CD4-positive, alpha-beta T cell treated with Interleukin-6 at 100 ng/mL for 8 hours (primary cell): ENCODE measurements at regions not wholly inside any gene's neighbourhood (a gene's known extent, or its start where the extent isn't known, plus 50 kb on each side); places are given as distances from the start of the nearest gene placed in this dataset.

Experiments
- DNase-seq: peaks from one replicate; pipeline ENCODE4 v3.0.0-alpha.2; 2020; ENCODE audit warnings: mixed read lengths, low spot score

DNA sequence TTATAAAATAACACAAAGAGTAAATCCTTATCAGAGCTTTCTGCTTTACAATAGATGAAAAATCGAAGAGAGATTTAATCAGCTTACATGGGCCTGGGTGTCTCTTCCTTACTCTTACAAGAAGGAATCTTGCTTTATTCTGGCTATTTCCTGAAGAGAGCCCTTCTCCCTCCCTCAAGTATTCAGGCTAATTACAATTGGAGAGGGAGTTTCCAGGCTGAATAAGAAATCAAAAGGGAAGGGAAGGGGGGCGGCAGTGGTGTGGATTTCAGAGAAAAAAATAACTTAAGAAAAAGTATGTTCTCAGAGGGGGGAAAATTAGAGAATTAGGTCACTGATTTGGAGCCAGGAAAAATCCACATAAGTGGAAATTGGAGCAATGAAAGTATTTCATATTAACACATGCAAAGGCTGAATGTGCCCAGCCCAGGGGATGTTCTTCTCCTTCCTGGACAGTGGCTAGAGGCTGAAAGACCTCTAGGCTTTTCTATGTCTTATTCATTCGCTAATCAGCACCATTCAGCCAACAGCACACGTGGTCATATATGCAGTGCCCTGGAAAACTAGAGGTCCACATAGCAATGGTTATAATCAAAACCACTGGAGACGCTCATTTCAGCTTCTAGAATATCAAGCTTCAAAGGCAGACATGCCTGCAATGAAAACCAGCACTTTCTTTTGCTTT is 158.9 kb upstream of the BTG1 start:
- no peak for DNase-seq

- DNase-seq, result no peak
These were observed 156.6 kb upstream of the BTG1 start for GRCh38 chr12:92302041-92302829.

DNA sequence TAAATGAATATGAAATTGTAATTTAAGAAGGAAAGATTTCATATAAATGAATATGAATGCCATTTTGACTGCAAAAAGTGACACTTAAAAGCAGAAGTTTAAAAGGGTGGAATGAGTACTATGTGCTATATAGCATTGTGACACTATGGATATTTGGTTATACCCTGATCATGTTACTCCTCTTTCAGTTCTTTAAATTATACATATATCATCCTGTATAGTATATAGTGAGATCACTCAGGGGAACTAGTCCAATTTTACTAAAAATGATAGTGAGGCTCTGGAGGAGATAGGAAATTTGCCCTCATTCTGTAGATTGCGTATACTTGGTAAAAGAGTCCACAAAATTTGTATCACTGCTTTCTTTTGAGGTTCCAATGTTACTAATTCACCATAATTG is 155.7 kb upstream of the BTG1 start:
- no peak for DNase-seq

GRCh38 chr12:92300777-92301176 is 155.1 kb upstream of the BTG1 start:
- no peak for DNase-seq

GRCh38 chr12:92299744-92300143 is 154.1 kb upstream of the BTG1 start:
- DNase-seq, result no peak

- DNase-seq, result no peak
These were observed 153.7 kb upstream of the BTG1 start for GRCh38 chr12:92299344-92299743.

DNA sequence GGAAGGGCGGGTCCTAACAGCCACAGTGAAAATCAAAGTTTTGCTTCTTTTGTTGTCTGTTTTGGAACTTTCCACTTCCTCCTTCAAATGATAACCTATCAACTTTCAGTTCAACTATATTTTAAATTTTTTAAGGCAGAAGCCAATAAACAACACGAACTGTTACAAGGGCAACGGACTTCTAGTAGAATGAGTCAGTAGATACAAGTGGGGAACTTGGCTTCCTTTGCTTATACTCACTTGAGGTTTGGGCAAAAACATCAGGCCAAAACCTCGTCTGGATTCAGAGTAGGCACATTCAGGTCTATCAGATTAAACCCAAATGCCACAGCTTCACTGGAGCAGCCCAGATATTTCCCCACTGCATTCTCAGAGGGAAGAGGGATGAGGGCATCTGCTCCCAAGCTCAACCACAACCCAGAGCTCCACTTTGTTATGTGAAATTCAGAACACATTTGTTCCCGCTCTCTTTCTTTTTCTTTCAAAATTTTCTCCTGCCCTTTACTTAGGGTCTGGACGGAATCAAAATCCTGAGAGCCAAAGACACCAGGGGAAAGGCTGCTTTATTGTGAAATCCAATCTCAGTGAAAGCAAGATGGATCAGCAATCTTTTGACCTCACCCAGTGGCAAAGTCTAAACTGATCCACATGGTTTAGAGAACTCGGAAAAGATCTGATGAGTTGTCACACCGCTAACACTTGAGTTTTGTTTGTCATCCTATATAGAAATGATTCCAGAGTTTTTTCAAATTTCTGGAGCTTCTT is 152.5 kb upstream of the BTG1 start:
- peak; percentile 60 for DNase-seq

DNA sequence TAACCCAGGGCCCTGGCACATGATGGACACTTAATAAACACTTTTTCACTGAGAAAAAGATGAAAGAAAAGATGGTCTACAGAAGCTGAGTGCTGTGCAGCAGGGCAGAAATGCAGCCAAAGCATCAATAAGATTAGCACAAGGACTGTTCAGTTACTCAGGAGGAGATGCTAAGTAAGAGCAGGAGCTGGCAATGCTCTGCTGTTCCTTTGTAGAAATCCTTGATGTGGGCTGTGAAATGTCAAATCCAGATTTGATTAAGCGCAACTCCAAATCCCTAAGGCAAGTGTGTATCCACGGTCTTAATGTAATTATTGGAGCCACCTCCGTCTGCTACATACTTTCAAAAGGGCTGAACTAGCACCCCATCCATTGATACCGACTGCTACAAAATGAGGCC is 151.8 kb upstream of the BTG1 start:
- DNase-seq, result no peak

DNA sequence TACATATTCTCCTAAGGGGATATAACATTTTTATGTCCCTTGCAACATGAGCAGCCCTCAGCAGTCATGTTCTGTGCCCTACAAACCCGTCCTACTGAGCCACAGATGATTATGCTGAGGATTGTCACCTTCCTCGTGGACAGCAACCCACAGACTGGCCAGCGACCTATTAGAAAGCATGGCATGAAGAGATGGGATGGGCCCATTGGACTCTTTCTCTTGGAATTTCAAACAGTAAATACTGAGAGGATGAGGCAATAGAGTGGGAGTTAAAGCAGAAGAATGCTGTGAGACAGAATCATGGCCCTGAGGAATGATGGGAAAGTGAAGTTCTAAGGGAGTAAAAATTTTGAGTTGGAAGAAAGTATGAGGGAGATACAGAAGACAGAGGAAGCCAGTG is 149.9 kb upstream of the BTG1 start:
- DNase-seq, result no peak

GRCh38 chr12:92294676-92295440 is 149.2 kb upstream of the BTG1 start:
- DNase-seq, result no peak

GRCh38 chr12:92292016-92292415 is 146.4 kb upstream of the BTG1 start:
- DNase-seq, result no peak

DNA sequence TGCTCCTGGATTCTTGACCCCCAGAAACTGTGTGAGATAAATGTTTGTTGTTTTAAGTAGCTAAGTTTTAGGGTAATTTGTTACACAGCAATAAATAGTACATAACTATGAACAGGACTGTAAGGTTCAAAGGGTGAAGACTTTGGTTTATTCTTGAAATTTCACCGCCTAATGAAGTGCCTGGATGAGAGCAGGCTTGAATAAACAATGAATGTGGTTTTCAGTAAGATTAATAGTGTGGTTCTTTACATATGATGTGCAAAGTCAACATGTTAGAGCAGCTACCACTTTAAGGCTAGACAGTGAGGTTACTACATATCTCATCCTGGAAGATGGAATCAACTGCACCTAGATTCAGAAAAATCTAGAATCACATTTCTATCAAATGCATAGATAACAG is 145.2 kb upstream of the BTG1 start:
- no peak for DNase-seq

- DNase-seq, result no peak
These were observed 144.7 kb upstream of the BTG1 start for GRCh38 chr12:92290350-92290695.

- DNase-seq, result no peak
These were observed 144.1 kb upstream of the BTG1 start for GRCh38 chr12:92289629-92290349.

DNA sequence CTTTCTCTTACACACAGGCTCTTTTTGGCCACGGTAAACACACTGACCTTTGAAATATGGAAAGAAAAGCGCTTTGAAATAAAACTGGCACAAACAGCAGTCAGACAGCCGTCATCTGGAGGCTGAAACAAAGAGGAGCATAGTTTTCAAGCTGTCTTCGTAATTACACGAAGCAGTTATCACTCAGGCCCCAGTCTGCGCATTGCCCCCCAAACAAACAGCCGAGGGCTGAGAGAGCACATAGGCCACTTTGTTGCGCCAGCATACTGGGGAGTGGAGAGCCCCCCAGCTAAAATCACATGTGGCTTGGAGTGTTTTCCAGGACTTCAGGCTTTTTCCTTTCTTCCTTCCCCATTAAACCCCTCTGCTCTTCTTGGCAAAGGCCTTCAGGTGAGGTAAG is 142.9 kb upstream of the BTG1 start:
- DNase-seq, result no peak

DNA sequence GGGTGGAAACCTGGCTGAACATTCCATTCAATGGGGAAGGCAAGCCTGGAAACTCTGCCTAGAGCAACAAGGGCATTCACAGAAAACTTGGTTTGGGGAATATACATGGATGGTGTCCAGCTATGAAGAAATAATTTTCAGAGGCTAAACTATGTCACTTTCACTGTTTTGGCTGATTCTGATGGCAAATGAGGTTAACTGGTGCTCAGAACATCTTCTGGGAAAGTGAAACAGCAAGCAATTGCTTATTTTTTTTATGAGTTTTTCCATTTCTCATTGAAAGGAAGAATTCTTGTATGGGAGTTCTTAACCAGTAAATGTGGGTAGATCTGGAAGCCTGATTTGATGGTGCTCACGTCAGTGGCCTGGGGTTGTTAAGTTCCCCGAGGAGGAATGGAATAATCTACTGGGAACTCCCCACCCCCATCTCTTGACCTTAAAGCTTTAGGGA is 132.8 kb upstream of the BTG1 start:
- no peak for DNase-seq

GRCh38 chr12:92277795-92278194 is 132.1 kb upstream of the BTG1 start:
- no peak for DNase-seq

GRCh38 chr12:92276276-92276675 is 130.6 kb upstream of the BTG1 start:
- DNase-seq, result no peak

DNA sequence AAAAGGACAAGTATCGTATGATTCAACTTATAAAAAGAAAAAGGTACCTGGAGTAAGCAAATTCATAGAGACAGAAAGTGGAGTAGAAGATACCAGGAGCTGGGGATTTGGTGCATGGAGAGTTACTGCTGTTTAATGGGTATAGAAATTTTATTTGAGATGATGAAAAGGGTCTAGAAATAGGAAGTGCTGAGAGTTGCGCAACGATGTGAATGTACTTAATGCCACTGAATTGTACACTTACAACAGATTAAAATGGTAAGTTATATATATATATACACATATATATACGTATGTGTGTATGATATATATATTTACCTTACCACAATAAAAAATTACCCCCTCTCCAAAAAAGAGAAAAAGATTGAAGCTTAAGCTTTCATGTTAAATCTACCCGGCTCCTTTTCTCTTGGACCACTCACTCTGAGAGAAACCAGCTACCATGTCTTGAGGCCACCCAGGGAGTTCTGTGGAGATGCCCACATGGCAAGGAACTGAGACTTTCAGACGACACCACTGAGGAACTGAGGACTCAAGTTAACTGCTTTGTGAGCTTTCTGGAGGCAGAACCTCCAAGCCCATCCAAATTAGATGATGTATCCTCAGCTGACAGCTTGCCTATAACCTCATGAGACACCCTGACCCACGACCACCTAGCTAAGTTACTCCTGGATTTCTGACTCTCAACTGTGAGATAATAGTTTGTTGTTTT is 130.0 kb upstream of the BTG1 start:
- DNase-seq, result no peak

DNA sequence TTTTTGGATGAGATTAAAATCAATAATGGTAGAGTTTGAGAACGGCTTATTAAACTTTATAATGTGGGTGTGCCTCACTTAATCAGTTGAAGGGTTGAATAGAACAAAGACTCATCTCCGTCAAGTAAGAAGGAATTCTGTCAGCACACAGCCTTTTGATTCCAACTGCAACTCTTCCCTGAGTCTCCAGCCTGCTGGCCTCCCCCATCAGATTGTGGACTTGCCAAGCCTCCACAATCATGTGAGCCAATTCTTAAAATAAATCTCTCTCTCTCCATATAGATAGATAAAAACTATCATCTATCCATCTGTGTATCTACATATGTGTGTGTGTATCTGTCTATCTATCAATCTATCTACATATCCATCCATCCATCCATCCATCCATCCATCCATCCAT is 127.4 kb upstream of the BTG1 start:
- DNase-seq, result no peak
